ENCODE measurements at regions not wholly inside any gene's neighbourhood (a gene's known extent, or its start where the extent isn't known, plus 50 kb on each side); places are given as distances from the start of the nearest gene placed in this dataset.

GRCh38 chr6:80792151-80792550 is 685.7 kb downstream of the BCKDHB start:
- no peak for DNase-seq (ENCODE audit: low spot score)
- Mint-ChIP-seq H3K36me3 (ENCODE audit: low read depth) (no peaks in the 10 kb centered on the region), H3K4me3 (no peak overlapping the region), H3K27me3 (ENCODE audit: insufficient read depth, low read depth, poor library complexity) (no peaks in the 10 kb centered on the region), H3K9me3 (peaks cover 1% of the 10 kb centered on the region; the same call in 1 of the 3 replicates), H3K27ac (no peak overlapping the region), H3K4me1 (no peaks in the 10 kb centered on the region)
- Histone ChIP-seq H3K36me3 (ENCODE audit: insufficient read depth) (no peaks in the 10 kb centered on the region), H2AFZ (no peak overlapping the region), H3F3A (replicated peaks; ENCODE audit: low read depth) (no peaks in the 10 kb centered on the region), H3K4me3 (no peak overlapping the region), H3K27me3 (ENCODE audit: insufficient read depth) (no peaks in the 10 kb centered on the region), H3K4me2 (no peak overlapping the region), H3K9me2 (ENCODE audit: insufficient read depth) (no peaks in the 10 kb centered on the region), H3K27ac (ENCODE audit: low read depth) (no peak overlapping the region), H3K79me2 (replicated peaks; ENCODE audit: insufficient read depth) (no peaks in the 10 kb centered on the region), H3K4me1 (ENCODE audit: insufficient read depth) (no peaks in the 10 kb centered on the region), H4K20me1 (replicated peaks; ENCODE audit: insufficient read depth) (no peaks in the 10 kb centered on the region)
- ATAC-seq, result no peak
- TF ChIP-seq ZNF462 (CRISPR knock-in tag; IDR thresholded peaks at IDR 0.05) (no peak), REST (IDR thresholded peaks at IDR 0.05; ENCODE audit: unreplicated experiment) (no peak), ETS1 (IDR thresholded peaks at IDR 0.05) (no peak), STAT1 (IDR thresholded peaks at IDR 0.05; ENCODE audit: unreplicated experiment) (no peak)

All from GM23338 (cell line).